GM12865 (cell line): ENCODE measurements at regions not wholly inside any gene's neighbourhood (a gene's known extent, or its start where the extent isn't known, plus 50 kb on each side); places are given as distances from the start of the nearest gene placed in this dataset.

ENCODE experiments used
- DNase-seq: peaks from one replicate; pipeline ENCODE4 v3.0.0; 2010; ENCODE audit warnings: low read depth
- H3K4me3 ChIP-seq: 2 replicates; pipeline ENCODE4 v1.5.1; 2011; ENCODE audit warnings: mild to moderate bottlenecking, low read depth, low read length, control low read depth
- TF ChIP-seq, protein P1 (sequence below): IDR thresholded peaks from 2 replicates; pipeline ENCODE4 v1.5.1; 2011; ENCODE audit warnings: low read length, control low read depth, low read depth, inconsistent platforms; ENCODE audit not compliant: insufficient read depth; ENCODE audit errors: missing control alignments

- no peak for DNase-seq
- H3K4me3 ChIP-seq = no peak overlapping the region
- TF ChIP-seq, protein P1, sequence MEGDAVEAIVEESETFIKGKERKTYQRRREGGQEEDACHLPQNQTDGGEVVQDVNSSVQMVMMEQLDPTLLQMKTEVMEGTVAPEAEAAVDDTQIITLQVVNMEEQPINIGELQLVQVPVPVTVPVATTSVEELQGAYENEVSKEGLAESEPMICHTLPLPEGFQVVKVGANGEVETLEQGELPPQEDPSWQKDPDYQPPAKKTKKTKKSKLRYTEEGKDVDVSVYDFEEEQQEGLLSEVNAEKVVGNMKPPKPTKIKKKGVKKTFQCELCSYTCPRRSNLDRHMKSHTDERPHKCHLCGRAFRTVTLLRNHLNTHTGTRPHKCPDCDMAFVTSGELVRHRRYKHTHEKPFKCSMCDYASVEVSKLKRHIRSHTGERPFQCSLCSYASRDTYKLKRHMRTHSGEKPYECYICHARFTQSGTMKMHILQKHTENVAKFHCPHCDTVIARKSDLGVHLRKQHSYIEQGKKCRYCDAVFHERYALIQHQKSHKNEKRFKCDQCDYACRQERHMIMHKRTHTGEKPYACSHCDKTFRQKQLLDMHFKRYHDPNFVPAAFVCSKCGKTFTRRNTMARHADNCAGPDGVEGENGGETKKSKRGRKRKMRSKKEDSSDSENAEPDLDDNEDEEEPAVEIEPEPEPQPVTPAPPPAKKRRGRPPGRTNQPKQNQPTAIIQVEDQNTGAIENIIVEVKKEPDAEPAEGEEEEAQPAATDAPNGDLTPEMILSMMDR = no peak
Measured at GRCh38 chr1:187079330-187079729, 250.6 kb downstream of the PLA2G4A start.

- TF ChIP-seq, protein P1 = no peak
- H3K4me3 ChIP-seq = no peak overlapping the region
- no peak for DNase-seq
Measured at GRCh38 chr1:187091666-187092065, 262.9 kb downstream of the PLA2G4A start.

GRCh38 chr1:187092104-187092503 lies 263.4 kb downstream of the PLA2G4A start:
- DNase-seq = peak; percentile 35
- H3K4me3 ChIP-seq = no peak overlapping the region
- TF ChIP-seq, protein P1 = no peak

- TF ChIP-seq, protein P1 = no peak
- no peak overlapping the region for H3K4me3 ChIP-seq
- no peak for DNase-seq
Measured at GRCh38 chr1:187096689-187097088, 267.9 kb downstream of the PLA2G4A start.

DNA sequence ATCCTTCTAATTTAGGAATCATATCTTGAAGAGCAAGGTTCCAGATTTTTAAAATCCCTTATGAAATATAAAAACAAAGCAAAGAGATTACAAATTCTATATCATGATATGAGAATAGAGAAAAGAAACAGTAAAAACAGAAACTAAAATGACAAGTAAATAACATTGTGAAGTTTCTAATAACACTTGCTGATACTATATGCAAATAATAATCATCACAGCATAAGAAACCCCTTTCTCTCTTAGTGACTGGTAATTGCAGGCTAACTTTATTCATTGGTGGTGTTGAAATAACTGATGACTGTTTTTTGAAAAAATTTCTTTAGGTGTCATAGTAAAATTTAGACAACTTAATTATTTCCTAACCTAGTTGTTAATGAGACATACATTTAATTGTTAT lies 281.6 kb downstream of the PLA2G4A start:
- no peak for DNase-seq
- TF ChIP-seq, protein P1 = no peak
- H3K4me3 ChIP-seq = no peak overlapping the region

- DNase-seq = no peak
- TF ChIP-seq, protein P1 = no peak
- no peak overlapping the region for H3K4me3 ChIP-seq
Measured at GRCh38 chr1:187114792-187115191, 286.0 kb downstream of the PLA2G4A start.

GRCh38 chr1:187121661-187122060 lies 292.9 kb downstream of the PLA2G4A start:
- TF ChIP-seq, protein P1 = no peak
- no peak overlapping the region for H3K4me3 ChIP-seq
- DNase-seq = no peak
